BE2C (cell line): ENCODE measurements at regions not wholly inside any gene's neighbourhood (a gene's known extent, or its start where the extent isn't known, plus 50 kb on each side); places are given as distances from the start of the nearest gene placed in this dataset.

ENCODE experiments used
- DNase-seq: peaks from one replicate; pipeline ENCODE4 v3.0.0-alpha.2; 2020
- H3K27me3 ChIP-seq: fragments of 250-450 bp; sonication (Bioruptor Pico); 2 replicates; pipeline ENCODE4 v1.5.1; 2020; ENCODE audit warnings: mild to moderate bottlenecking
- H3K36me3 ChIP-seq: fragments of 250-450 bp; sonication (Bioruptor Pico); 2 replicates; pipeline ENCODE4 v1.5.1; 2020; ENCODE audit warnings: mild to moderate bottlenecking
- H3K4me1 ChIP-seq: fragments of 250-450 bp; sonication (Bioruptor Pico); 2 replicates; pipeline ENCODE4 v1.5.1; 2020
- H3K4me3 ChIP-seq: 2 replicates; pipeline ENCODE4 v1.5.1; 2011; ENCODE audit warnings: low read depth, low read length
- H3K9me3 ChIP-seq: fragments of 250-450 bp; sonication (Bioruptor Pico); 2 replicates; pipeline ENCODE4 v1.5.1; 2020
- CTCF ChIP-seq: IDR thresholded peaks from 2 replicates; pipeline ENCODE4 v1.5.1; 2012; ENCODE audit warnings: mild to moderate bottlenecking, low read depth, low read length

- H3K4me1 ChIP-seq = no peaks in the 10 kb centered on the region
- H3K36me3 ChIP-seq = no peaks in the 10 kb centered on the region
- H3K4me3 ChIP-seq = no peak overlapping the region
- H3K27me3 ChIP-seq = peaks cover 2% of the 10 kb centered on the region; the same call in 1 of the 2 replicates
- TF ChIP-seq CTCF = no peak
- no peak for DNase-seq
- H3K9me3 ChIP-seq = no peaks in the 10 kb centered on the region
Observed at GRCh38 chr5:161030229-161030628, 178.2 kb upstream of the ATP10B start.

GRCh38 chr5:161027763-161028162, 175.8 kb upstream of the ATP10B start:
- DNase-seq = no peak
- no peak for TF ChIP-seq CTCF
- Histone ChIP-seq H3K36me3 (no peaks in the 10 kb centered on the region), H3K4me1 (no peaks in the 10 kb centered on the region), H3K27me3 (peaks cover 3% of the 10 kb centered on the region; the same call in 1 of the 2 replicates), H3K9me3 (no peaks in the 10 kb centered on the region), H3K4me3 (no peak overlapping the region)

GRCh38 chr5:161023551-161023950, 171.5 kb upstream of the ATP10B start:
- no peak overlapping the region for H3K4me3 ChIP-seq
- H3K36me3 ChIP-seq = no peaks in the 10 kb centered on the region
- no peak for DNase-seq
- no peaks in the 10 kb centered on the region for H3K4me1 ChIP-seq
- H3K9me3 ChIP-seq = no peaks in the 10 kb centered on the region
- no peak for TF ChIP-seq CTCF
- H3K27me3 ChIP-seq = peaks cover 3% of the 10 kb centered on the region; the same call in 1 of the 2 replicates

GRCh38 chr5:161022151-161022550, 170.1 kb upstream of the ATP10B start:
- no peak for DNase-seq
- H3K36me3 ChIP-seq = no peaks in the 10 kb centered on the region
- peaks cover 3% of the 10 kb centered on the region; the same call in 1 of the 2 replicates for H3K27me3 ChIP-seq
- H3K4me3 ChIP-seq = no peak overlapping the region
- H3K9me3 ChIP-seq = no peaks in the 10 kb centered on the region
- no peak for TF ChIP-seq CTCF
- H3K4me1 ChIP-seq = no peaks in the 10 kb centered on the region

DNA sequence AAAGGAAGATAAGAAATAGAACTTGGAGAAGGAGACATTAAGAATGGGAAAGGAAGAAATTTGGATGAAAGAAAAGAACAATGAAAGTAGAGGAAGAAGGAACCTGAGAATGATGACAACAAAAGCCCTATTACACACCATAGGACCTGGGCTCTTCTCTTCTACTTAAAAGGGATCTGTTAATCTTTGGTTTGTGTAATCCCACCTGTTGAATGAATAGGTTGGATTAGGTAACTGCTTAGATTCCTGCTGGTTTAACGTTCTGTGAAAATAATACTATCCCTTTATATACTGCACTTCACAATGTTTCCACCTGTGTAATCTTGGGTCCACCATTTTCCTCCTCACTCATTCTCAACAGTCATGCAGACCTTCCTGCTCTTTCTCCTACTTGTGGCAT, 157.8 kb upstream of the ATP10B start:
- no peak for TF ChIP-seq CTCF
- no peaks in the 10 kb centered on the region for H3K27me3 ChIP-seq
- no peak overlapping the region for H3K4me3 ChIP-seq
- H3K9me3 ChIP-seq = no peaks in the 10 kb centered on the region
- H3K4me1 ChIP-seq = no peaks in the 10 kb centered on the region
- H3K36me3 ChIP-seq = no peaks in the 10 kb centered on the region
- no peak for DNase-seq

GRCh38 chr5:161009194-161009593, 157.2 kb upstream of the ATP10B start:
- H3K36me3 ChIP-seq = no peaks in the 10 kb centered on the region
- no peaks in the 10 kb centered on the region for H3K9me3 ChIP-seq
- H3K4me3 ChIP-seq = no peak overlapping the region
- H3K4me1 ChIP-seq = no peaks in the 10 kb centered on the region
- no peak for TF ChIP-seq CTCF
- no peak for DNase-seq
- no peaks in the 10 kb centered on the region for H3K27me3 ChIP-seq
